H9 (cell line): ENCODE measurements at regions not wholly inside any gene's neighbourhood (a gene's known extent, or its start where the extent isn't known, plus 50 kb on each side); places are given as distances from the start of the nearest gene placed in this dataset.
A peak's percentile ranks its signal among the peaks of the same experiment; 100 is the strongest.

Experiments used
- DNase-seq: peaks from one replicate; pipeline ENCODE4 v3.0.0-alpha.2; 2017
- H2AFZ ChIP-seq: one replicate; pipeline ENCODE4 v1.6.1; 2013; ENCODE audit warnings: mild to moderate bottlenecking, low read length, control low read depth, moderate library complexity
- H2AK5ac ChIP-seq: 2 replicates; pipeline ENCODE4 v1.6.1; 2013; ENCODE audit warnings: low read length, control low read depth, mixed read lengths; ENCODE audit not compliant: insufficient read length
- H2BK120ac ChIP-seq: one replicate; pipeline ENCODE4 v1.6.1; 2013; ENCODE audit warnings: low read depth, mild to moderate bottlenecking, low read length, control low read depth, inconsistent platforms; ENCODE audit not compliant: poor library complexity, severe bottlenecking
- H2BK12ac ChIP-seq: 2 replicates; pipeline ENCODE4 v1.6.1; 2013; ENCODE audit warnings: low read length, control low read depth, mixed read lengths, low read depth; ENCODE audit not compliant: insufficient read length
- H2BK15ac ChIP-seq: 2 replicates; pipeline ENCODE4 v1.6.1; 2013; ENCODE audit warnings: low read depth, low read length, control low read depth
- H2BK20ac ChIP-seq: one replicate; pipeline ENCODE4 v1.6.1; 2013; ENCODE audit warnings: low read depth, mild to moderate bottlenecking, low read length, control low read depth, inconsistent platforms; ENCODE audit not compliant: poor library complexity, severe bottlenecking
- H2BK5ac ChIP-seq: 2 replicates; pipeline ENCODE4 v1.6.1; 2013; ENCODE audit warnings: low read length, control low read depth, mixed read lengths; ENCODE audit not compliant: insufficient read length
- H3K14ac ChIP-seq: 2 replicates; pipeline ENCODE4 v1.6.1; 2013; ENCODE audit warnings: low read length, control low read depth; ENCODE audit not compliant: insufficient read depth
- H3K18ac ChIP-seq: 2 replicates; pipeline ENCODE4 v1.6.1; 2013; ENCODE audit warnings: low read depth, mild to moderate bottlenecking, mixed read lengths, low read length, control low read depth; ENCODE audit not compliant: insufficient read length
- H3K23ac ChIP-seq: 2 replicates; pipeline ENCODE4 v1.6.1; 2013; ENCODE audit warnings: low read length, control low read depth, mixed read lengths, low read depth; ENCODE audit not compliant: insufficient read length
- H3K23me2 ChIP-seq: 2 replicates; pipeline ENCODE4 v1.6.1; 2013; ENCODE audit warnings: low read depth, mild to moderate bottlenecking, mixed read lengths, low read length, control low read depth; ENCODE audit not compliant: insufficient read length, poor library complexity, severe bottlenecking
- H3K27ac ChIP-seq: 2 replicates; pipeline ENCODE4 v1.5.1; 2013; ENCODE audit warnings: low read length, control low read depth, mixed read lengths, low read depth; ENCODE audit not compliant: insufficient read length
- H3K27me3 ChIP-seq: 2 replicates; pipeline ENCODE4 v1.6.1; 2013; ENCODE audit warnings: low read length, control low read depth, inconsistent platforms; ENCODE audit not compliant: insufficient read depth
- H3K4ac ChIP-seq: 2 replicates; pipeline ENCODE4 v1.6.1; 2013; ENCODE audit warnings: low read depth, mild to moderate bottlenecking, control low read depth, inconsistent platforms, low read length, moderate library complexity
- H3K4me1 ChIP-seq: 2 replicates; pipeline ENCODE4 v1.6.1; 2013; ENCODE audit warnings: low read length, control low read depth, inconsistent platforms; ENCODE audit not compliant: insufficient read depth
- H3K4me2 ChIP-seq: 2 replicates; pipeline ENCODE4 v1.6.1; 2013; ENCODE audit warnings: low read length, control low read depth, mixed read lengths; ENCODE audit not compliant: insufficient read length, insufficient read depth
- H3K56ac ChIP-seq: 2 replicates; pipeline ENCODE4 v1.6.1; 2013; ENCODE audit warnings: low read depth, mild to moderate bottlenecking, mixed read lengths, low read length, control low read depth; ENCODE audit not compliant: insufficient read length
- H3K79me1 ChIP-seq: 2 replicates; pipeline ENCODE4 v1.6.1; 2013; ENCODE audit warnings: low read depth, mild to moderate bottlenecking, moderate library complexity, low read length, control low read depth, inconsistent platforms; ENCODE audit not compliant: insufficient read depth, poor library complexity, severe bottlenecking
- H3K79me2 ChIP-seq: 2 replicates; pipeline ENCODE4 v1.6.1; 2013; ENCODE audit warnings: low read length, control low read depth, inconsistent platforms; ENCODE audit not compliant: insufficient read depth
- H3K9ac ChIP-seq: 2 replicates; pipeline ENCODE4 v1.6.1; 2013; ENCODE audit warnings: low read length, control low read depth, mixed read lengths; ENCODE audit not compliant: insufficient read length; ENCODE audit errors: extremely low read depth
- H3K9me3 ChIP-seq: one replicate; pipeline ENCODE4 v1.6.1; 2013; ENCODE audit warnings: low read depth, low read length, inconsistent platforms; ENCODE audit not compliant: control insufficient read depth
- H3T11ph ChIP-seq: one replicate; pipeline ENCODE4 v1.6.1; 2013; ENCODE audit warnings: mild to moderate bottlenecking, low read length, control low read depth, inconsistent platforms
- H4K20me1 ChIP-seq: one replicate; pipeline ENCODE4 v1.6.1; 2013; ENCODE audit not compliant: control insufficient read depth, insufficient read length, insufficient read depth
- H4K5ac ChIP-seq: 2 replicates; pipeline ENCODE4 v1.6.1; 2013; ENCODE audit warnings: low read depth, mild to moderate bottlenecking, mixed read lengths, low read length, control low read depth; ENCODE audit not compliant: insufficient read length
- H4K8ac ChIP-seq: replicated peaks from 2 replicates; pipeline ENCODE4 v1.6.1; 2013; ENCODE audit warnings: low read length, control low read depth, mixed read lengths, low read depth; ENCODE audit not compliant: insufficient read length
- H4K91ac ChIP-seq: 2 replicates; pipeline ENCODE4 v1.6.1; 2013; ENCODE audit warnings: low read depth, mild to moderate bottlenecking, moderate library complexity, mixed read lengths, low read length, control low read depth; ENCODE audit not compliant: insufficient read length
- H3K27ac Mint-ChIP-seq, 3 experiments: 2 replicates in 2 of 3; 3 replicates in 1 of 3; pipeline ENCODE4 v1.8.0; 2020 to 2021; ENCODE audit warnings: mixed read lengths in 3 of 3, mild to moderate bottlenecking in 1 of 3, moderate library complexity in 1 of 3
- H3K27me3 Mint-ChIP-seq: 2 replicates; pipeline ENCODE4 v1.8.0; 2021; ENCODE audit warnings: low read depth, mild to moderate bottlenecking, moderate library complexity, mixed read lengths
- H3K36me3 Mint-ChIP-seq, 3 experiments: 2 replicates in 2 of 3; 3 replicates in 1 of 3; pipeline ENCODE4 v1.8.0; 2020 to 2021; ENCODE audit warnings: low read depth in 3 of 3, mixed read lengths in 3 of 3; ENCODE audit not compliant: insufficient read depth in 1 of 3
- H3K4me1 Mint-ChIP-seq, 2 experiments: 2 replicates each; pipeline ENCODE4 v1.8.0; 2020; ENCODE audit warnings: mixed read lengths in 2 of 2
- H3K4me3 Mint-ChIP-seq, 2 experiments: 2 replicates in 1 of 2; 3 replicates in 1 of 2; pipeline ENCODE4 v1.8.0; 2020 to 2021; ENCODE audit warnings: mild to moderate bottlenecking in 2 of 2, mixed read lengths in 2 of 2, moderate library complexity in 1 of 2
- H3K9me3 Mint-ChIP-seq, 2 experiments: 2 replicates in 1 of 2; 3 replicates in 1 of 2; pipeline ENCODE4 v1.8.0; 2020; ENCODE audit warnings: mild to moderate bottlenecking in 2 of 2, mixed read lengths in 2 of 2, moderate library complexity in 1 of 2
- CTCF ChIP-seq: fragments of 200-600 bp; sonication (generic); conservative IDR thresholded peaks from 3 replicates; pipeline ENCODE4 v1.8.0; 2021; ENCODE audit warnings: antibody characterized with exemption, mild to moderate bottlenecking
- WGBS: extraction: QIAGEN DNeasy Blood & Tissue Kit; methylation state at CpG from one replicate; pipeline ENCODE4 v1.1.7; 2013; ENCODE audit warnings: missing lambda C conversion rate, low lambda C conversion rate, mixed read lengths; ENCODE audit not compliant: insufficient read length; ENCODE audit errors: extremely low coverage; 5-methylcytosine and 5-hydroxymethylcytosine counted together

- H3T11ph ChIP-seq = no peak overlapping the region
- Mint-ChIP-seq H3K27me3 (no peaks in the 10 kb centered on the region), H3K4me1 (peaks cover 38 to 42% of the 10 kb centered on the region in 2 experiments), H3K27ac (peak overlapping the region; percentile 97 to 99 (median 97)), H3K36me3 (peaks cover 0 to 3% (median 1%) of the 10 kb centered on the region in 3 experiments; a peak in 3 of 7 replicates), H3K9me3 (peaks cover 0 to 2% of the 10 kb centered on the region in 2 experiments; a peak in 2 of 5 replicates), H3K4me3 (peak overlapping the region in 1 of 2 experiments; percentile 41; a peak in 2 of 5 replicates)
- no peak overlapping the region for H2BK5ac ChIP-seq
- no peaks in the 10 kb centered on the region for H3K9me3 ChIP-seq
- H4K8ac ChIP-seq = no peak overlapping the region
- H2AK5ac ChIP-seq = no peak overlapping the region
- H4K20me1 ChIP-seq = no peaks in the 10 kb centered on the region
- H3K9ac ChIP-seq = no peak overlapping the region
- no peak overlapping the region for H2BK12ac ChIP-seq
- no peak overlapping the region for H2BK15ac ChIP-seq
- H3K79me1 ChIP-seq = no peaks in the 10 kb centered on the region
- no peak overlapping the region for H4K5ac ChIP-seq
- H3K4ac ChIP-seq = no peak overlapping the region
- H2BK120ac ChIP-seq = no peak overlapping the region
- no peak overlapping the region for H3K56ac ChIP-seq
- H4K91ac ChIP-seq = no peak overlapping the region
- no CpG with 5 or more reads among the region's 9 CpGs for WGBS
- H3K23ac ChIP-seq = no peak overlapping the region
- H3K4me2 ChIP-seq = no peak overlapping the region
- no peaks in the 10 kb centered on the region for H3K23me2 ChIP-seq
- H3K18ac ChIP-seq = peak overlapping the region; percentile 20
- H3K27ac ChIP-seq = peak overlapping the region; percentile 16
- H2AFZ ChIP-seq = no peak overlapping the region
- H2BK20ac ChIP-seq = no peak overlapping the region
- H3K14ac ChIP-seq = peak overlapping the region; percentile 13; the same call in 1 of the 2 replicates
- peaks cover 6% of the 10 kb centered on the region for H3K4me1 ChIP-seq
- peak; percentile 53 for DNase-seq
- no peaks in the 10 kb centered on the region for H3K27me3 ChIP-seq
- H3K79me2 ChIP-seq = no peaks in the 10 kb centered on the region
- TF ChIP-seq CTCF = no peak
Measured at GRCh38 chr7:49023345-49024328, 99.3 kb downstream of the CDC14C start.
